A673 (cell line): ENCODE measurements at regions not wholly inside any gene's neighbourhood (a gene's known extent, or its start where the extent isn't known, plus 50 kb on each side); places are given as distances from the start of the nearest gene placed in this dataset.

ENCODE experiments used
- CTCF ChIP-seq: fragments of 300-800, 200-600 bp; sonication (generic); conservative IDR thresholded peaks from 2 replicates; pipeline ENCODE4 v1.5.1; 2017; ENCODE audit warnings: low read depth, mild to moderate bottlenecking, antibody characterized with exemption, low read length, moderate library complexity, mixed read lengths
- EZH2 ChIP-seq: fragments of 200-600 bp; sonication (generic); IDR thresholded peaks from 2 replicates; pipeline ENCODE4 v1.6.1; 2017; ENCODE audit warnings: borderline replicate concordance, low read depth, mild to moderate bottlenecking, mixed read lengths, antibody characterized with exemption, low read length; ENCODE audit not compliant: poor library complexity, severe bottlenecking

GRCh38 chr5:27308153-27308552, 269.8 kb upstream of the CDH9 start:
- TF ChIP-seq CTCF (no peak), EZH2 (no peak)
